CD4-positive, alpha-beta T cell treated with Interleukin-6 at 100 ng/mL for 8 hours (primary cell): ENCODE measurements at regions not wholly inside any gene's neighbourhood (a gene's known extent, or its start where the extent isn't known, plus 50 kb on each side); places are given as distances from the start of the nearest gene placed in this dataset.

ENCODE experiments used
- DNase-seq: peaks from one replicate; pipeline ENCODE4 v3.0.0-alpha.2; 2020; ENCODE audit warnings: mixed read lengths, low spot score

DNA sequence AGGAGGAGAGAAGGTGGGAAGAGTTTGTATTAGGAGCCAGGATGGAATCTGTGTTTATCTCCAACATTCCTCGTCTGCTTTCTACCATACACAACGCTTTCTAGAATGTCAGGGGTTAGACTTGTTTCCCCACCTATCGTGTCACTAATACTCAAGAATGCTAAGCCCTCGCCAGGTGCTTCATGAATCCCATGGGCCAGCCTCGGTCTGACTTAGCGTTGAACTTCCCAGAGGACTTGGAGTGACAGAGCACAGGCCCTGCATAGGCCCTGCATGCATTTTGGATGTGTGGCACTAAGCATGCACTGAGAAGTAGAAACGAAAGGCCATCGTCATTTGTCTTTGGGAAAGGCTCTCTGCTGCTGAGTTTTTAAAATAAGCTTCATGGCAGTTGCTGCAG, 328.7 kb downstream of the NSG2 start:
- DNase-seq = no peak

- DNase-seq = no peak
Observed at GRCh38 chr5:174376056-174376455, 330.6 kb downstream of the NSG2 start.

GRCh38 chr5:174376726-174377373, 331.3 kb downstream of the NSG2 start:
- DNase-seq = no peak

DNA sequence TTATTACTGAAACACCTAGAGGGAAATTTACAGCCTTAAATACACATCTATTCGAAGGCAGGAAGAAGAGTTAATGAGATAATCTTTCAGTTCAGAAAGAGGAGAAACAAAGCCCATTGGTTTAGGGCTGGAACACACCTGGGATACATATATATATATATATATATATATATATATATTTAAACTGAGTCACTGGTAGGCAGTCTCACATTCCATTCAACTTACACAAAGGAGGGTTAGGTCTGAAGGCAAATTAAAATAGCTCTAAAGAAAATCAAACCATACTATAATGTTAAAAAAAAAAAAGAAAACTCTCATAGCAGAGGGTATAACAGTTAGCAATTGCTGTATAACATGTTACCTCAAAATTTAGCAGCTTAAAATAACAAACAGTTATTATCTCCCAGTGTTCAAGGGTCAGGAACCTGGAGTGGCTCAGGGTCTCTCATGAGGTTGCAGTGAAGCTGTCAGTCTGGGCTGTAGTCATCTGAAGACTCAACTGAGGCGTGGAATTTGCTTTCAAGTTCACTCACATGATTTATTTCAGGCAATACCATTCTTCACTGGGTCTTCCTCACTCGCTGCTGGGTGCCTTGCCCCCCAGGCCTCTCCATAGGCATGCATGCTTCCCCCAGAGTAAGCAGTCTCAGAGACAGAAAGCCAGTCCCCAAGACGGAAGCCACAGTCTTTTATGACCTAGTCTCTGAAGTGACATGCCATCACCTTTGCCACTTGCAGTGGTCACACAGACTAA, 332.8 kb downstream of the NSG2 start:
- DNase-seq = no peak

DNA sequence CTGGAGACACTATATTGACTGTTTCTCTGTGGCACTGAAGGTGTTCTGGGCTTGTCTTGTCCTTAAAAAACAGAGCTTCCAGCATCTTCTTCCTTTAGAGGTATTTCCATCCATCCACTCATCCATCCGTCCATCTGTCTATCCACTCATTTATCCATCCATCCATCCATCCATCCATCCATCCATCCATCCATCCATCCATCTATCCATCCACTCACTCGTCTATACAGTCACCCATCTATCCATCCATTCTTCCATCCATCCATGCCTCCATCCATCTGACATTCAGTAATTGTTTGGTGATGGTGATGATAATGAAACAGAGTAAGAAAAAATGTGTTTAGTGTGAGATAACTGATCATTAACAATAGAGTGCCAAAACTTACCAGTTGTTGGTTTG, 334.8 kb downstream of the NSG2 start:
- DNase-seq = no peak

DNA sequence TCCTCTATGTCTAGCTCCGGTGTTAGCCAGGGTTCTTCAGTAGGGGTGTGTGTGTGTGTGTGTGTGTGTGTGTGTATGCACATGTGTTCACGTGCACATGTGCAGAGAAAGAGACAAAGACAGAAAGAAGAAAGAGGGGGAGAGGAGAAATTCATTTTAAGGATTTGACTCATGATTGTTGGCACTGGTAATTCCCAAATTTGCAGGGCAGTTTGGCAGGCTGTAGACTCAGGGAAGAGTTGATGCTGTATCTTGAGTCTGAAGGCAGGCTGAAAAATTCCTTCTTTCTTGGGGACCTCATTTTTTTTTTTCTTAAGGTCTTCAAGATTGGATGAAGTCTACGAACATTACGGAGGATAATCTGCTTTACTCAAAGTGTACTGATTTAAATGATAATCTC, 335.7 kb downstream of the NSG2 start:
- DNase-seq = no peak

GRCh38 chr5:174383210-174384167, 338.0 kb downstream of the NSG2 start:
- DNase-seq = no peak

- DNase-seq = no peak
Observed at GRCh38 chr5:174384509-174384947, 339.0 kb downstream of the NSG2 start.

DNA sequence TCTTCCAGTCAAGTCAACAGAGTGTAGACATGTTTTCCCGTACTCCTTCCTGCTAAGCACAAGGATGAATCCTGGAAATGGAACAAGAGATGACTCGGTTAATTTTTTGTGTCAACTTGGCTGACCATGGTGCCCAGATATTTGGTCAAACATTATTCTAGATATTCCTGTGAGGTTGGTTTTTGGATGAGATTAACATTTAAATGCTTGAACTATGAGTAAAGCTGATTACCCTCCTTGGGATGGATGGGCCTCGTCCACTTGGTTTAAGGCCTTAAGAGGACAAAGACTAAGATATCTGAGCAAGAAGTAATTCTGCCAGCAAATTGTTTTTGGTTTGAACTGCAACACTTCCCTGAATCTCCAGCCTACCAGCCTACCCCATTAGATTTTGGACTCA, 338.1 kb upstream of the MSX2 start:
- DNase-seq = no peak

GRCh38 chr5:174386846-174387245, 337.5 kb upstream of the MSX2 start:
- DNase-seq = no peak

GRCh38 chr5:174387448-174387847, 336.9 kb upstream of the MSX2 start:
- DNase-seq = no peak

- no peak for DNase-seq
Observed at GRCh38 chr5:174392892-174393291, 331.5 kb upstream of the MSX2 start.

GRCh38 chr5:174396541-174396940, 327.8 kb upstream of the MSX2 start:
- no peak for DNase-seq

- no peak for DNase-seq
Observed at GRCh38 chr5:174397206-174397605, 327.2 kb upstream of the MSX2 start.

- DNase-seq = no peak
Observed at GRCh38 chr5:174398171-174398570, 326.2 kb upstream of the MSX2 start.

DNA sequence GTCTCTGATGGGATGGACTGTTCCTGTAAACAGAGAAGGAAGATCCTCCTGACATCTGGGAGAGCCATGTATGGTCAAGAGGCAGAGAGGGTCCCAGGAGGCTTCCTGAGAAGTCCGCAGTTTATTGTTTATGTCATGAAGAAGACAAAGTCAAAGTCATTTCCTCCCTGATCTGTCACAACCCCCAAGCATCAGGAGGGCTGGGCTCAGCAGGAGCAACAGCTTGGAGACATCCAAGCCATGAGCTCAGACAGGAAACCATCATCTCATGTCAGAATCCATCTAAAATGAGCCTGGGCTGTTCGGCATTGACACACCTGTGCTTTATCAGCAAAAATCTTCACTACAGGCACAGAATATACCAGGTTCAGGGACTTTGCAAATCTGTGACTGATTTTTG, 325.0 kb upstream of the MSX2 start:
- DNase-seq = no peak

- DNase-seq = no peak
Observed at GRCh38 chr5:174400461-174400860, 323.9 kb upstream of the MSX2 start.

DNA sequence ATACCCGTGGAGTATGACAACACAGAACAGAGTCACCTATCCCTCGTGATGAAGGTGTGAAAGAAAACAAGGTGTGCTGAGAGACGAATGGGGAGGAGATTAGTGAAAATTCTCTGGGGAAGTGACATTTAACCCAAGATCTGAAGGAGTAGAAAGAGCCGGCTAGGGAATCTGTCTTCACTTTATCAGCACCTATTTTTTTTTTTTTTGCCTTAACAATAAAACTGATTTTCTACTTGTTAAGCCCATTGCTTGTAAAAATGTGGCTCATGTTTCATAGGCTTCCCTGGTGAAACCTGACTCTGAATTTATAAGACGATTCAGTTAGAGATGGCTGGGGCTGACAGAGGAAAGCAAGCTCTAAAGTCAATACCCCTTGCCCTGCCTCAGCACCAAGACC, 322.6 kb upstream of the MSX2 start:
- DNase-seq = no peak

DNA sequence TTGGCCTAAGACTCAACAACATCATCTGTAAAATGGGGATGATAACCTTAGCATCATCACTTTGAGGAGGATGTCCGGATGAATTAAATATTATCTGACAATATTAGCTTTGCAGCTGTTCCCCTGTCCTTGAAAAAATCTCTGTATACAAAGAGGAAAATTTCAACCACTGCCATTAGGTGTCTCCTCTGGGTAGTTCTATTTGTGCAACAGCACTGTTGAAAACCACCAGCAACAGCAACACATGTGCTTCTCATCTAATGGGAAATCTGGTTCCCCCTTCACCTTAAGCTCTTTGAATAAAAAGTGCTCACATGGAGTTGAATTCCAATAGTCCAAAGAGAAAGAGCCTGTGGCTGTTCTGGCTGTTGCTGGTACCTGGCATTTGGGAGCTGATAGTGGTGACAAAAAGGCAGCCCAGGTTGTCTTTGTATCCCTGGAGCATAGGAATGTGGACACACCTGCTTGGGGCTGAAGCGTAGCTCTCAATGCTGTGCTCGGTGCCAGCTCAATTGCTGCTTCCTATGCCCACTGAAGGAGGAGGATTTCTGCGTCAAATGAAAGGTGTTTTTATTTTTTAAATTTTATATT, 322.1 kb upstream of the MSX2 start:
- no peak for DNase-seq

DNA sequence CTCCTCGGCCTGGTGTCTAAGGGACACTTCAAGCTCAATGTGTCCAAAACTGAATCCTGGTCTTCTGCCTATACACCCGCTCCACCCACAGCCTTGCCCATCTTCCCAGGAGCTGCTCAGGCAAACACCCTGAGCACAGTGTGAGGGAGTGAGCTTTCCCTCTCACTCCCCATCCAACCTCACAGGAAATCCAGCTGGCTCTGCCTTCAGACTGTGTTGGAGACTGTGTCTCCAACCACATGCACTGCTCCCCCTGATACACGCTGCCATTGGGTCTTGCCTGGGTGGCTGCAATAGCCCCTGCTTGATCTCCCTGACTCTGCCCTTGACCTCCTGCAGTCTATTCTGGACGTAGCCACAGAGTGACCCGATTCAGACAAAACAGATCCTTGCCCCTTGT, 319.5 kb upstream of the MSX2 start:
- DNase-seq = no peak

- no peak for DNase-seq
Observed at GRCh38 chr5:174409070-174409469, 315.3 kb upstream of the MSX2 start.

DNA sequence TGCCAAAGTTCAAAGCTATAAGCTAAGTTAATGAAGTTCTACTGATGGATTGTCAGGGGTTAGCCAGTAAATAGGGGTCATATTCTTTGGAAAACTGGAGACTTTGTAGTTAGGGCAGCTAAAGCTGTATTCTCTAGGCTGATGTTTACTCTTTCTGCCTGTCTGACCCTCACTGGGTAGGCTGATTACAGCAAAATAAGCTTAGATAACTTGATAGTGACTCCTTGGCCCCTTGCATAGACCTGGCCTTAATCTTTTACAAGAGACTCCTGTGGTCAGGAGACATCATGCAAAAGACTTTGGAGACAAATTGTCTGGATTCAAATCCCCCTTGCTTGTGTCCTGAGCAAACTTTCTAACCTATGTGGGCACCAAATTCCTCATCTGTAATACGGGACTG, 314.4 kb upstream of the MSX2 start:
- no peak for DNase-seq
